Liver (tissue), 3 donors: ENCODE measurements at regions not wholly inside any gene's neighbourhood (a gene's known extent, or its start where the extent isn't known, plus 50 kb on each side); places are given as distances from the start of the nearest gene placed in this dataset.

Experiments
- ATF3 ChIP-seq: IDR thresholded peaks from 2 replicates; pipeline ENCODE4 v1.6.1; 2016; ENCODE audit warnings: antibody characterized with exemption
- CTCF ChIP-seq: fragments of 150-350 bp; IDR thresholded peaks from 2 replicates; pipeline ENCODE4 v1.5.1; 2017; ENCODE audit warnings: improper control_type of control experiment, low read depth, low read length; ENCODE audit not compliant: missing input control
- EGR1 ChIP-seq, 2 donors: IDR thresholded peaks; 2 replicates each; pipeline ENCODE4 v1.6.1; 2016 to 2018; ENCODE audit warnings: antibody characterized with exemption in 2 of 2, low read depth in 2 of 2
- FOXA1 ChIP-seq: IDR thresholded peaks from 2 replicates; pipeline ENCODE4 v1.6.1; 2016; ENCODE audit warnings: antibody characterized with exemption
- GABPA ChIP-seq, 2 donors: IDR thresholded peaks in 1 of 2; conservative IDR thresholded peaks in 1 of 2; 2 replicates each; pipeline ENCODE4 v1.6.1; 2016; ENCODE audit warnings: antibody characterized with exemption in 2 of 2, mild to moderate bottlenecking in 1 of 2, moderate library complexity in 1 of 2
- NR2F2 ChIP-seq: IDR thresholded peaks from 2 replicates; pipeline ENCODE4 v1.6.1; 2016; ENCODE audit warnings: antibody characterized with exemption
- RAD21 ChIP-seq, 2 donors: IDR thresholded peaks; 2 replicates each; pipeline ENCODE4 v1.6.1; 2016; ENCODE audit warnings: antibody characterized with exemption in 2 of 2, mild to moderate bottlenecking in 2 of 2
- REST ChIP-seq: IDR thresholded peaks from 2 replicates; pipeline ENCODE4 v1.6.1; 2016; ENCODE audit warnings: antibody characterized with exemption, mild to moderate bottlenecking
- TAF1 ChIP-seq: conservative IDR thresholded peaks from 2 replicates; pipeline ENCODE4 v1.6.1; 2016; ENCODE audit warnings: antibody characterized with exemption, mild to moderate bottlenecking
- YY1 ChIP-seq: IDR thresholded peaks from 2 replicates; pipeline ENCODE4 v1.6.1; 2016; ENCODE audit warnings: antibody characterized with exemption, mild to moderate bottlenecking
- donor health status: healthy.
- donor health status: healthy.

- TF ChIP-seq ATF3, result no peak
- TF ChIP-seq CTCF, result no peak
- TF ChIP-seq REST, result no peak
- no peak for TF ChIP-seq RAD21 (IDR thresholded peaks at IDR 0.05)
- no peak for TF ChIP-seq GABPA (IDR thresholded peaks at IDR 0.05 in 1 of 2, conservative IDR thresholded peaks at IDR 0.05 in 1 of 2)
- no peak for TF ChIP-seq TAF1
- no peak for TF ChIP-seq EGR1 (IDR thresholded peaks at IDR 0.05; ENCODE audit: low read depth in 2 of 2)
- no peak for TF ChIP-seq FOXA1
- no peak for TF ChIP-seq NR2F2
- TF ChIP-seq YY1, result no peak
Measured at GRCh38 chr1:185368313-185368855, 51.3 kb upstream of the IVNS1ABP start.
